Prostate gland (tissue), 2 donors: ENCODE measurements at regions not wholly inside any gene's neighbourhood (a gene's known extent, or its start where the extent isn't known, plus 50 kb on each side); places are given as distances from the start of the nearest gene placed in this dataset.

Source experiments
- DNase-seq: peaks from one replicate; pipeline ENCODE4 v3.0.0-alpha.2; 2019; ENCODE audit warnings: low spot score
- H3K27ac ChIP-seq, 2 donors: fragments of 200-600 bp; sonication (generic); 2 replicates each; pipeline ENCODE4 v1.5.1; 2017 to 2019
- H3K27me3 ChIP-seq: fragments of 200-600 bp; sonication (generic); replicated peaks from 2 replicates; pipeline ENCODE4 v1.5.1; 2019; ENCODE audit not compliant: insufficient read depth
- H3K36me3 ChIP-seq, 2 donors: fragments of 200-600 bp; sonication (generic); 1 replicate in 1 of 2; 2 replicates in 1 of 2; pipeline versions ENCODE4 v1.5.1 to v1.8.1; 2017 to 2019
- H3K4me1 ChIP-seq: fragments of 200-600 bp; sonication (generic); replicated peaks from 2 replicates; pipeline ENCODE4 v1.5.1; 2019
- H3K4me3 ChIP-seq, 2 donors: fragments of 200-600 bp; sonication (generic); 2 replicates each; pipeline ENCODE4 v1.5.1; 2017 to 2019
- H3K9me3 ChIP-seq: fragments of 200-600 bp; sonication (generic); 2 replicates; pipeline ENCODE4 v1.5.1; 2017
- CTCF ChIP-seq, 4 experiments: fragments of 200-600 bp in 2 of 4; fragments of 450-650 bp in 2 of 4; sonication (generic) in 2 of 4; IDR thresholded peaks; 1 replicate in 3 of 4; 2 replicates in 1 of 4; pipeline ENCODE4 v1.5.1; 2016 to 2019; ENCODE audit warnings: antibody characterized with exemption in 4 of 4, mild to moderate bottlenecking in 2 of 4, moderate library complexity in 2 of 4
- POLR2A ChIP-seq: fragments of 450-650 bp; IDR thresholded peaks from one replicate; pipeline ENCODE4 v1.6.1; 2016; ENCODE audit warnings: antibody characterized with exemption, mild to moderate bottlenecking
- POLR2AphosphoS5 ChIP-seq: sonication (generic); formaldehyde crosslinking; IDR thresholded peaks from one replicate; pipeline ENCODE4 v1.6.1; 2017; ENCODE audit warnings: antibody characterized with exemption
- WGBS: methylation state at CpG from one replicate; pipeline ENCODE4 v1.1.5; 2018; 5-methylcytosine and 5-hydroxymethylcytosine counted together
- intact Hi-C: fragments of 100-400 bp; cut with DNase I; formaldehyde crosslinking; loops from one replicate; pipeline ENCODE4 v1.14.2; 2022

- 68% methylated on average over 4 of the region's 4 CpGs for WGBS
- intact Hi-C loops: no loop called here
- no peak overlapping the region for H3K27ac ChIP-seq
- H3K27me3 ChIP-seq: no peaks in the 10 kb centered on the region
- no peak for TF ChIP-seq POLR2AphosphoS5
- no peak overlapping the region for H3K4me3 ChIP-seq
- H3K4me1 ChIP-seq: no peaks in the 10 kb centered on the region
- no peaks in the 10 kb centered on the region for H3K9me3 ChIP-seq
- no peaks in the 10 kb centered on the region for H3K36me3 ChIP-seq
- no peak for DNase-seq
Measured at GRCh38 chr3:3625544-3626271, 173.5 kb upstream of the LRRN1 start.

- WGBS: 100% methylated on average over 1 of the region's 1 CpG
- H3K4me1 ChIP-seq: no peaks in the 10 kb centered on the region
- no peak for DNase-seq
- no peak overlapping the region for H3K27ac ChIP-seq
- H3K36me3 ChIP-seq: no peaks in the 10 kb centered on the region
- intact Hi-C loops: no loop called here
- H3K9me3 ChIP-seq: no peaks in the 10 kb centered on the region
- no peak overlapping the region for H3K4me3 ChIP-seq
- no peaks in the 10 kb centered on the region for H3K27me3 ChIP-seq
- TF ChIP-seq POLR2AphosphoS5 (no peak), POLR2A (no peak), CTCF (IDR thresholded peaks at IDR 0.05) (no peak)
Measured at GRCh38 chr3:3619815-3620214, 179.4 kb upstream of the LRRN1 start.

- intact Hi-C loops: no loop called here
- Histone ChIP-seq H3K27me3 (no peaks in the 10 kb centered on the region), H3K9me3 (no peaks in the 10 kb centered on the region), H3K27ac (no peak overlapping the region), H3K4me3 (no peak overlapping the region), H3K36me3 (no peaks in the 10 kb centered on the region), H3K4me1 (no peaks in the 10 kb centered on the region)
- TF ChIP-seq POLR2A: no peak
- no peak for TF ChIP-seq POLR2AphosphoS5
- TF ChIP-seq CTCF (IDR thresholded peaks at IDR 0.05): no peak
- 88% methylated on average over 1 of the region's 1 CpG for WGBS
- no peak for DNase-seq
Measured at GRCh38 chr3:3618623-3619022, 180.6 kb upstream of the LRRN1 start.

- intact Hi-C loops: no loop called here
- H3K9me3 ChIP-seq: no peaks in the 10 kb centered on the region
- TF ChIP-seq POLR2AphosphoS5 (no peak), POLR2A (no peak)
- 72% methylated on average over 3 of the region's 3 CpGs for WGBS
- no peak overlapping the region for H3K27ac ChIP-seq
- H3K36me3 ChIP-seq: no peaks in the 10 kb centered on the region
- H3K4me3 ChIP-seq: no peak overlapping the region
- H3K27me3 ChIP-seq: no peaks in the 10 kb centered on the region
- DNase-seq: no peak
- no peaks in the 10 kb centered on the region for H3K4me1 ChIP-seq
Measured at GRCh38 chr3:3615533-3615932, 183.7 kb upstream of the LRRN1 start.

- no peak for DNase-seq
- Histone ChIP-seq H3K4me3 (no peak overlapping the region), H3K36me3 (no peaks in the 10 kb centered on the region), H3K27ac (no peak overlapping the region), H3K9me3 (no peaks in the 10 kb centered on the region), H3K27me3 (no peaks in the 10 kb centered on the region), H3K4me1 (no peaks in the 10 kb centered on the region)
- no peak for TF ChIP-seq CTCF (IDR thresholded peaks at IDR 0.05)
- TF ChIP-seq POLR2A: no peak
- no peak for TF ChIP-seq POLR2AphosphoS5
- intact Hi-C loops: no loop called here
- 49% methylated on average over 4 of the region's 4 CpGs for WGBS
Measured at GRCh38 chr3:3610581-3611298, 188.5 kb upstream of the LRRN1 start.

GRCh38 chr3:3606321-3606720 is 192.9 kb upstream of the LRRN1 start:
- WGBS: 85% methylated on average over 4 of the region's 4 CpGs
- intact Hi-C loops: no loop called here
- DNase-seq: no peak
- Histone ChIP-seq H3K27me3 (no peaks in the 10 kb centered on the region), H3K36me3 (no peaks in the 10 kb centered on the region), H3K27ac (no peak overlapping the region), H3K4me3 (no peak overlapping the region), H3K4me1 (no peaks in the 10 kb centered on the region), H3K9me3 (no peaks in the 10 kb centered on the region)
- TF ChIP-seq CTCF (IDR thresholded peaks at IDR 0.05) (no peak), POLR2A (no peak), POLR2AphosphoS5 (no peak)
